Hippocampal formation (tissue), 2 donors: ENCODE measurements at regions not wholly inside any gene's neighbourhood (a gene's known extent, or its start where the extent isn't known, plus 50 kb on each side); places are given as distances from the start of the nearest gene placed in this dataset.
"Not testable (repeated sequence)": the region's sequence is repeated elsewhere in the genome, so short reads cannot be mapped to it uniquely, and the experiment has no call there.

Experiments
- DNase-seq, 2 donors: peaks; one replicate each; lab custom pipeline; 2025; lab: John Stamatoyannopoulos, UW

GRCh38 chr5:174444479-174445188 is 279.7 kb upstream of the MSX2 start:
- DNase-seq: no peak

GRCh38 chr5:174446446-174446845 is 277.9 kb upstream of the MSX2 start:
- no peak for DNase-seq

GRCh38 chr5:174446988-174447387 is 277.4 kb upstream of the MSX2 start:
- DNase-seq: no peak

GRCh38 chr5:174448041-174448440 is 276.3 kb upstream of the MSX2 start:
- DNase-seq: no peak

GRCh38 chr5:174448662-174449061 is 275.7 kb upstream of the MSX2 start:
- no peak for DNase-seq

- DNase-seq: no peak
These were observed 270.7 kb upstream of the MSX2 start for GRCh38 chr5:174453690-174454089.

- DNase-seq: no peak
These were observed 269.9 kb upstream of the MSX2 start for GRCh38 chr5:174454464-174454863.

GRCh38 chr5:174454890-174455289 is 269.5 kb upstream of the MSX2 start:
- DNase-seq: no peak

- no peak for DNase-seq
These were observed 269.1 kb upstream of the MSX2 start for GRCh38 chr5:174455301-174455700.

- DNase-seq: no peak
These were observed 267.2 kb upstream of the MSX2 start for GRCh38 chr5:174457141-174457678.

GRCh38 chr5:174459071-174459702 is 265.2 kb upstream of the MSX2 start:
- no peak for DNase-seq

- no peak for DNase-seq
These were observed 264.4 kb upstream of the MSX2 start for GRCh38 chr5:174459832-174460448.

GRCh38 chr5:174462129-174462528 is 262.3 kb upstream of the MSX2 start:
- no peak for DNase-seq

- DNase-seq: no peak
These were observed 259.7 kb upstream of the MSX2 start for GRCh38 chr5:174464504-174465165.

GRCh38 chr5:174471528-174471927 is 252.9 kb upstream of the MSX2 start:
- DNase-seq: not testable (repeated sequence)

- DNase-seq: no peak
These were observed 251.4 kb upstream of the MSX2 start for GRCh38 chr5:174472956-174473355.

GRCh38 chr5:174476001-174476400 is 248.4 kb upstream of the MSX2 start:
- not testable (repeated sequence) for DNase-seq

- no peak for DNase-seq
These were observed 245.1 kb upstream of the MSX2 start for GRCh38 chr5:174479325-174479724.

- DNase-seq: no peak
These were observed 242.6 kb upstream of the MSX2 start for GRCh38 chr5:174481737-174482136.

GRCh38 chr5:174482607-174483024 is 241.8 kb upstream of the MSX2 start:
- DNase-seq: no peak

GRCh38 chr5:174483411-174483810 is 241.0 kb upstream of the MSX2 start:
- no peak for DNase-seq

GRCh38 chr5:174489215-174489614 is 235.2 kb upstream of the MSX2 start:
- no peak for DNase-seq
